ENCODE measurements at regions not wholly inside any gene's neighbourhood (a gene's known extent, or its start where the extent isn't known, plus 50 kb on each side); places are given as distances from the start of the nearest gene placed in this dataset.

DNA sequence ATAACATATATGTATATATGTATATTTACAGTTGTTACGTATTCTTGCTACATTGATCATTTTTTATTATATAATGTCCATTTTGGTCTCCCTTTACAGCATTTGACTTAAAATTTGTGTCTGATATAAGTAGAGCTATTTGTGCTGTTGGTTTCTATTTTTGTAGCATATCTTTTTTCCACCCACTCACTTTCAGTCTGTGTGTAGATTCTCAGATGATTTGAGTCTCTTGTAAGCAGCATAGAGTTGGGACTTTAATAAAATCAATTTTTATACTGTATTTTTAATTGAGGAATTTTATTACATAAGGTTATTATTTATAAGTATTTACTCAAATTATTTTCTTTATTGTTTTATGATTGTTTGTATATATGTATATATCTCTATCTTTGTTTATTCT lies 1293.7 kb downstream of the TMEM121 start:
- Histone ChIP-seq H3K27ac (replicated peaks) (no peak overlapping the region), H3K27me3 (ENCODE audit: insufficient read depth, poor library complexity, severe bottlenecking) (no peaks in the 10 kb centered on the region), H3K4me3 (replicated peaks; ENCODE audit: insufficient read depth, low read length) (no peak overlapping the region)
- TF ChIP-seq SPI1 (IDR thresholded peaks at IDR 0.05; ENCODE audit: borderline replicate concordance, low read depth) (no peak), REST (IDR thresholded peaks at IDR 0.05; ENCODE audit: insufficient replicate concordance, low read depth) (no peak), POLR2AphosphoS5 (IDR thresholded peaks at IDR 0.05; ENCODE audit: low read depth) (no peak), GABPA (IDR thresholded peaks at IDR 0.05; ENCODE audit: low read depth) (no peak)
- TF ChIP-seq, protein P1, sequence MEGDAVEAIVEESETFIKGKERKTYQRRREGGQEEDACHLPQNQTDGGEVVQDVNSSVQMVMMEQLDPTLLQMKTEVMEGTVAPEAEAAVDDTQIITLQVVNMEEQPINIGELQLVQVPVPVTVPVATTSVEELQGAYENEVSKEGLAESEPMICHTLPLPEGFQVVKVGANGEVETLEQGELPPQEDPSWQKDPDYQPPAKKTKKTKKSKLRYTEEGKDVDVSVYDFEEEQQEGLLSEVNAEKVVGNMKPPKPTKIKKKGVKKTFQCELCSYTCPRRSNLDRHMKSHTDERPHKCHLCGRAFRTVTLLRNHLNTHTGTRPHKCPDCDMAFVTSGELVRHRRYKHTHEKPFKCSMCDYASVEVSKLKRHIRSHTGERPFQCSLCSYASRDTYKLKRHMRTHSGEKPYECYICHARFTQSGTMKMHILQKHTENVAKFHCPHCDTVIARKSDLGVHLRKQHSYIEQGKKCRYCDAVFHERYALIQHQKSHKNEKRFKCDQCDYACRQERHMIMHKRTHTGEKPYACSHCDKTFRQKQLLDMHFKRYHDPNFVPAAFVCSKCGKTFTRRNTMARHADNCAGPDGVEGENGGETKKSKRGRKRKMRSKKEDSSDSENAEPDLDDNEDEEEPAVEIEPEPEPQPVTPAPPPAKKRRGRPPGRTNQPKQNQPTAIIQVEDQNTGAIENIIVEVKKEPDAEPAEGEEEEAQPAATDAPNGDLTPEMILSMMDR (IDR thresholded peaks at IDR 0.05; ENCODE audit: insufficient read depth, low read length): no peak
- no peak for DNase-seq (ENCODE audit: low read depth in 1 of 2, low spot score in 1 of 2)

DNA sequence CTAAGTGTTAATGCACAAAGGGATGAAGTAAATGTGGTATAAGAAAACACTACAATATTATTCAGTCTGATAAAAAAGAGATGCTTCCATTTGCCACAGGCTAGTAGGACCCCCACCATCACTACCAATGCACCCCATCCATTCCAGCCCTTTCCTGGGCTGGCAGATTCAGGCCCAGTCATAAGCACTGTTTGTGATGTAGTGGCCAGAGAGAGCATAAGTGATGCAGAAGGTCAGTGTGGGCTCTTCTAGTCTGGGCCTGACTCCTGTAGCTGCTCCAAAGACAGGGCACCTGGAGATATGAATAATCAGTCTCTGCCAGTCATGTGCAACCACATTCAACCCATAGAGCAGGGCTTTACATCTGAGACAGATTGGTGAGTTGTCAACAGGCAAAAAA lies 1294.7 kb downstream of the TMEM121 start:
- Histone ChIP-seq H3K27ac (replicated peaks) (no peak overlapping the region), H3K4me3 (replicated peaks; ENCODE audit: insufficient read depth, low read length) (no peak overlapping the region), H3K27me3 (ENCODE audit: insufficient read depth, poor library complexity, severe bottlenecking) (no peaks in the 10 kb centered on the region)
- TF ChIP-seq SPI1 (IDR thresholded peaks at IDR 0.05; ENCODE audit: borderline replicate concordance, low read depth) (no peak), GABPA (IDR thresholded peaks at IDR 0.05; ENCODE audit: low read depth) (no peak), REST (IDR thresholded peaks at IDR 0.05; ENCODE audit: insufficient replicate concordance, low read depth) (no peak), POLR2AphosphoS5 (IDR thresholded peaks at IDR 0.05; ENCODE audit: low read depth) (no peak)
- TF ChIP-seq, protein P1 (IDR thresholded peaks at IDR 0.05; ENCODE audit: insufficient read depth, low read length): no peak
- DNase-seq (ENCODE audit: low read depth in 1 of 2, low spot score in 1 of 2): no peak

DNA sequence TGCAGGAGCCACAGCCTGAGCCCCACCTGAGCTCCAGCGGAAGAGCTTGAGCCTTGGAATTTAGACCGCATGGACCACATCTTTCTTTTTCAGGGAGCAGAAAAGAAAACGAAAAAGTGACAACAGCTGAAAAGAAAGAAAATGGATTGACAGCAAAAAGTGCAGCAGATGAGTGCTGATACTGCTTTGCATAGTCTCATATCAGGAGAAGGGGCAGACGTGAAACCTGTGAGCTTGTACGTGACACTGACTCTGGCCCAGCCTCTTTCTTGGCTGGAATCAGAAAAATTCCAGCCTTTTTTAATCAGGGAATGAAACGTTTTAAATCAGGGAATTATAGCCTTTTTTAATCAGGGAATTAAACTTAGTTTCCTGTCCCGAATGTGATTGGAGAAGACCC lies 1296.5 kb downstream of the TMEM121 start:
- DNase-seq (ENCODE audit: low read depth in 1 of 2, low spot score in 1 of 2): no peak
- Histone ChIP-seq H3K27ac (replicated peaks) (no peak overlapping the region), H3K4me3 (replicated peaks; ENCODE audit: insufficient read depth, low read length) (no peak overlapping the region), H3K27me3 (ENCODE audit: insufficient read depth, poor library complexity, severe bottlenecking) (no peaks in the 10 kb centered on the region)
- TF ChIP-seq SPI1 (IDR thresholded peaks at IDR 0.05; ENCODE audit: borderline replicate concordance, low read depth) (no peak), POLR2AphosphoS5 (IDR thresholded peaks at IDR 0.05; ENCODE audit: low read depth) (no peak), REST (IDR thresholded peaks at IDR 0.05; ENCODE audit: insufficient replicate concordance, low read depth) (no peak), GABPA (IDR thresholded peaks at IDR 0.05; ENCODE audit: low read depth) (no peak)
- TF ChIP-seq, protein P1 (IDR thresholded peaks at IDR 0.05; ENCODE audit: insufficient read depth, low read length): no peak
